Caki2 (cell line): ENCODE measurements at regions not wholly inside any gene's neighbourhood (a gene's known extent, or its start where the extent isn't known, plus 50 kb on each side); places are given as distances from the start of the nearest gene placed in this dataset.

ENCODE experiments used
- DNase-seq: peaks from one replicate; pipeline ENCODE4 v3.0.0-alpha.2; 2015; ENCODE audit warnings: low read depth
- in situ Hi-C: cut with HindIII; loops from 2 replicates; pipeline ENCODE4 v1.10.0; 2016; ENCODE audit warnings: low sequenced_read_pairs, low pct_unique_long_range_greater_than_20kb, mixed read lengths

DNA sequence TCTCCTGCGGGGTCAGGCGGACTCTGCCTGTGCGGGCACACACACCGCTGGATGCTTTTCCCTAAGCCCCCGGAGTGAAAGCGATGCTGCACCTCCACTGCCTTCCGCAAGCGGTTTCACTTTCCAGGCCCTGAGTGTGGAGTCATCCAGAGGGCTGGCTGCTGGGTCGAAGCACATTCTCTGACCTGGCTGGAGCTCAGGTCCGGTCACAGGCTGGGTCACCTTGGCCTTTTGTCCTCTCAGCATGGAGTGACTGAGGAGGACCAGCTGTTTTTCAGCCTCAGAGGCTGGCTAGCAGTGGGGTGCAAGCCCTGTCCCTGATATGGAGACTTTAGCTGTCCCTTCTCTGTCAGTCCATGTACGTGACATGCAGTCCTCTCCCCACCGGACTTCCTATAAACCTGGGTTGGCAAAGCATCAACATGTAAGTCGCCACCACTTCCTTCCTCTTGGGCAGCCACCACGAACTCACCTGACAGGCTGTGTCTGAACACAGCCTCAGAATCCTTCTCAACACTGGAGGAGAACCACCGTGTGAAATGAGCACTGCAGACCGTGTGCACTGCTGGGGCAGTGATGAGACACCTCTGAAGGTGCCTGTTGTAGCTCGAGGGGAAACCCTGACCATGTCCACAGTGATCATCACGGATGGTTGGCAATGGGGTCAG, 51.3 kb downstream of the GADD45G start:
- no peak for DNase-seq

DNA sequence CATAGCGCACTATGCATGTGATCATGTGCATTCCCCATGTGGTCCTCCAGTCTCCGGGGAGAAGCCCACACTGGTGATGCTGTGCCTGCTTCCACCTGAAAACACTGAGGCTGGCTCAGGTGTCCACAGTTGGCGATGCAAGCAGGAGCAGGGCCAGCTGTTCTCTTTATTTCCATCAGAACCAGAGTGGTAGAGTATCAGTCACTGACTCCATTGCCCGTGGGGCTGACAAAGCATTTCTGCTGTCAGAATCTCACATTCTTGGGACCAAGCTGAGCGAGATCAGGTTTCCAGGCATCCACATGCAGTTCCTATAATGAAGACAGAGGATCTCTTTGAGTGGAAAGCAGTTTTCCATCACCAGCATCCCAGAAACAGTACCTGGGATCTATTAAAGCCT, 52.5 kb downstream of the GADD45G start:
- no peak for DNase-seq
- in situ Hi-C loops, result no loop called here

More for the DNA sequence above, 51.3 kb downstream of the GADD45G start:
- in situ Hi-C loops, result no loop called here

DNA sequence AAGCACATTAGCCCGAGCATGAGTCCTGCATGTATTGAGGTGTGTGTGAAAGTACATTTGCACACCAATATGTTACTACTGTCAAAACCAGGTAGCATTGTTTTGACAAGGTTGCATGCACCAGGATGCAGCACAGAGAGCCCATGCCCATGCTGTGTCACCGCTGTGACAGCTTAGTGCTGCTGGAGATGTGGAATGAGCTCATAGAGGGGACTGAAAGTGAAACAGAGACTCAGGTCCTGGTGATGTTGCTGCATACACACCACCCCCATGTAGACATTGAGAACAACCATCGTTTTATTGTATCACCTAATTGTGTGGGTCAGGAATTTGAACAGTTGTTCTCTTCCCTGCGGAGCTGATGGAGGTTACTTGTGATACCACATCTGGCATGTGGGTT, 53.0 kb downstream of the GADD45G start:
- in situ Hi-C loops, result no loop called here

GRCh38 chr9:89658401-89658800, 53.6 kb downstream of the GADD45G start:
- no peak for DNase-seq
- in situ Hi-C loops, result no loop called here

More for the DNA sequence above, 53.0 kb downstream of the GADD45G start:
- no peak for DNase-seq

GRCh38 chr9:89658931-89659330, 54.1 kb downstream of the GADD45G start:
- in situ Hi-C loops, result no loop called here
- no peak for DNase-seq

DNA sequence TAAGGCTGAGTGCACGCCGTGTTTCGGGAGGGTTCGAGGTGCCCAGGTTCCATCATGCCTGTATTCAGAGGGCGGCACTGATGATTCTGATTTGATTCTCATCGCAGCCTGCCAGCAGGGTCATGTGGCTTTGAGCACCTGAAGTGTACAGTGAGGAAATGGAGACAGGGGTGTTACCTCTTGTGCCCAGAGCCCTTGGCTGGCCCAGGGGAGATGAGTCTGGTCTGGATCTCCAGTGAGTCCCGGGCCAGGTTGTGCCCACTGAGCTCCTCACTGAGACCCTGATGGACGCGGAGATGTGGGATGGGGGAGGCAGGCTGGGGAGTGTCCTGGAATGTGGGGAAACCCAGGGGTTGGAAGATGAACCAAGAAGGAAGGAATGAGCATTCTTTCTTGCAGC, 54.7 kb downstream of the GADD45G start:
- in situ Hi-C loops, result no loop called here
- DNase-seq, result no peak

DNA sequence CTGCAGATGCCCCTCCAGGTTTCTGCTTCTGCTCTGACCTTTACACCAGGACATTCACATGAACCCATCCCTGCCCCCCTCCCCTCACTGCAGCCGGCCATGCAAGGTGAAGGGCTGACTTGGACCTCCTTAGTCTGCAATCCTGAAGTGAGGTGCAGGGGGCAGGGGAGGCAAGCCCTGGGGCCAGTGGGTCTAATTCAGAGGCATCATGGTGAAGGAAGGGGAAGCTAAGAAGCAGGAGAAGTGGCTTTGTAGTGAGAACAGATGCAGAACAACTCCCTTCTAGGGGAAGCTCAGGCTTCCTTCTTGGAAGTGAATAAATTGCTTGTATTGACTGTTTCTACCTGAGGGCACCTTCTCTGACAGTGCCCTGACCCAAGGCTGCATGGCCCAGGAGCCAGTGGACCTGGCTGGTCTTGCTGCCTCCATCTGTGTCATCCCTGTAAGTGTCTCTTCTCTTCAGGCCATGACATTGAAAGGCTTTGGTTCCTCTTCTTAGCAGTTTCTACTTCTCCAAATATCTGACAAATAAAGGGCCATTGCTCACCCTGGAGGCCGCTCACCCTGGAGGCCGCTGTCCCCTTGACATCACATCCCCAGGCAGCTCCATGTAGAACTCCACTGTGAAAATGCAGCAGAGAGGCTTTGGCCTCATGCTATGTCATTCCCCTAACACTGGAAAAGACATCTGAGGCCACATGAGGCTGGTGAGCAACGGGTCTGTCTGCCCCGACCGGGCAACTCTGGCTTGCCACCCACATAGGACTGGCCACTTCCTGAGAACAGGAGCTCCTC, 55.3 kb downstream of the GADD45G start:
- in situ Hi-C loops, result no loop called here
- no peak for DNase-seq

GRCh38 chr9:89661391-89661949, 56.7 kb downstream of the GADD45G start:
- in situ Hi-C loops, result no loop called here
- no peak for DNase-seq

DNA sequence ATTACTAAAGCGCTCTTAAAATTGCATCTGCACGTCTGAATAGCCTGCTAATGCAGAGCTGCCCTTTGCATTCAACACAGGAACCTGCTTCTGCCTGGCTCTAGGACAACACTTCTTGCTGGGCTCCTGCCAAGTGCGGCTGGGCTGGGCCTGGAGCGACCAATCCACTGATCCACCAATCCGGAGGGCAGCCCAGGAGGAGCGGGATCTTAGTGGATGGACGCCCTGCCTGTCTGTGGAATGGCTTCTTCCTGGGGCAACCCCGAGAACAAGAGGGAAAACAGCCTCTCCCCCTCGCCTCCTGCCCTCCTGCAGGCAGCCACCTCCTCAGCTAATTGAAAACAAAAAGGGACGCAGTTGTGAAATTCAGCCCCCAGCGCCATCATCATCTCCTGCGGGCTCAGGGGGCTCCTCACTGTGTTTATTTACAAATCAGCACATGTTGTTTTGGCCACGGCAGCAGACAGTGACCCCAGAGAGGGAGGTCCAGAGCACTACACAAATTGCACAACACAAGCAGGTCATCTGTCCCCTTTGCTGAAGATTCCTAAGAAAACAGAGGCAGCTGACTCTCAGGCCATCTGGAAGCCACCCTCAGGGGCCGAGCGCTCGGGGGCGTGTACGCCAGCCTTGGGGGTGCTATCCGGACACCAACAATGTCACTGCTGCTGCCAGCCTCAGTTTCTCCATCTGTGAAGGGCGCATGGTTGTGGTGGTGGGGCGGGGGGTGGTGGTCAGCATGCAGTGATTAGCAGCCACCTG, 57.3 kb downstream of the GADD45G start:
- DNase-seq, result peak; percentile 93
- in situ Hi-C loops, result no loop called here

- no peak for DNase-seq
- in situ Hi-C loops, result no loop called here
Observed at GRCh38 chr9:89662718-89663613, 58.2 kb downstream of the GADD45G start.

- in situ Hi-C loops, result no loop called here
- no peak for DNase-seq
Observed at GRCh38 chr9:89663614-89663970, 58.8 kb downstream of the GADD45G start.

DNA sequence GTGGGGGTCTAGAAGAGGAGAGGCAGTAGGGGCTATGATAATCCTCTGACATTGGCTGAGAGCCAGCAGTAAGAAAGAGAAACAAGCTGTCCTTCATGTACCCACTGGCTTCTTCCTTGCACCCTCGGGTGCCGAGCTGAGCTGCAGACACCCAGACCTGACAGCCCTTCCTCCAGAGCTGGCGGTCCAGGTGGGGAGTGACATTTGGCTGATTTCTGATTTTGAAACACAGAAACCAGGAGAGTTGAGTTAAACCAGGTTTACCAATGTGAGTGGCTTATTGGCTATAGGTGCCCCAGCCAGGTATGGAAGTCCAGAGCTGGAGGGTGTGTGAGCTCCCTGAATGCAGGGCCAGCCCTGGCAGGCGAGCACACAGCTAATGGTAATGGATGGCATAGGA, 59.2 kb downstream of the GADD45G start:
- in situ Hi-C loops, result no loop called here
- no peak for DNase-seq

DNA sequence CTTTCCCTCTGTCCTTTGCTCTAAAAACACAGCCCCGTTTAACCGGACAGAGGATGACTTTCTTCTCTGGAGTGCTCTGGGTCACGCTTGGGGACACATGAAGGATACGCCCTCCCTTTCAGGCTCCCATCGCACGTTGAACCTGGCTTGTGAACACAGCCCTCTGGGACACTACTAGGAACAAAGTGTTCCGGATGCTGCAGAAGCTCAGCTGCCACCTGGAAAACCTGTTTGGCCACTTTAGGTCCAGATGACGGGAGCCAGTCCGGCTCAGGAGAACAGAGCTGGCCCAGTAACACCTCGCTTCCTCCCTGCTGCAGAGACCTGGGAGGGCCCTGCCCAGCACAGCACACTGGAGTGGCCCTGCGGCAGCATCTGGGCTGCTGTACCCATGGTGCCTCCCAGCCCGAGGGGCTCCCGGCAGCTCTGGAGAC, 60.1 kb downstream of the GADD45G start:
- in situ Hi-C loops, result no loop called here
- DNase-seq, result peak; percentile 17

DNA sequence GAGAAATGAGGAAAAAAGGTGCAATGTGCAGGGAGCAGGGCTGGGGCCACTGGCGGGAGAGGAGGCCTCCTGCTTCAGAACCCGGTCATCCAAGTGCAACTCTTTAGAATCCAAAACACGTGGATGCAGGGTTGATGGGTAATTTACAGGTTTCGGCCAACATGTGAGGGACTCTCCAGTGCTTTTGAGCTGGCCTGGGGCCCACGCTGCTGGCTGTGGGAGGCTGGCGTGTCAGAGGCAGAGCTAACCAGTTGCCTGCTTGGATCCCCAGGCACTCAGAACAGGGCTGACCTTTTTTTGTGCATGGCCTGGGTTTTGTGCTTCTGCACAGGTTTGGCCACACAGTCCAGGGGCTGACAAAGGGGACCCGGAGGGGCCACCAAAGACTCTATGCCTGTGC, 61.6 kb downstream of the GADD45G start:
- in situ Hi-C loops, result no loop called here

GRCh38 chr9:89666950-89667349, 62.1 kb downstream of the GADD45G start:
- in situ Hi-C loops, result no loop called here
- no peak for DNase-seq

More for the DNA sequence above, 61.6 kb downstream of the GADD45G start:
- DNase-seq, result no peak

DNA sequence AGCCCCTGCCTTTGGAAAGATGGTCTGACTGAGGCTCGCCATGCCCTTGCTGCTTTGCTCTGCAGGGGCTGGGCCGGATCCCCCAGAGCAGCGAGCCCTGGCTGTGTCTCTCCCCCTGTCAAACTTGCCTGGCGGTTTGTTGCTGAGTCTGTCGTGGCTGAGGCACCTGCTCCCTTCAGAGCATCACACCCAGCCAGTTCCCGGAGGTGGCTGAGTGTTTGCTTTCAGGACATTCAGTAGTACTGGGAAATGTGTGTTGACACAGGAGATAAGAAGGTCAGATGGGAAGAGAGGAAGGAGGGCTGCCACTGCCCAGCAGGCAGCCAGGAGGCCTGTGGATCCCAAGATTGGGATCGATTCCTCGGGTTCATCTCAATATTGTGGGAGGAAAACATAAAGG, 62.9 kb downstream of the GADD45G start:
- in situ Hi-C loops, result no loop called here
- no peak for DNase-seq

DNA sequence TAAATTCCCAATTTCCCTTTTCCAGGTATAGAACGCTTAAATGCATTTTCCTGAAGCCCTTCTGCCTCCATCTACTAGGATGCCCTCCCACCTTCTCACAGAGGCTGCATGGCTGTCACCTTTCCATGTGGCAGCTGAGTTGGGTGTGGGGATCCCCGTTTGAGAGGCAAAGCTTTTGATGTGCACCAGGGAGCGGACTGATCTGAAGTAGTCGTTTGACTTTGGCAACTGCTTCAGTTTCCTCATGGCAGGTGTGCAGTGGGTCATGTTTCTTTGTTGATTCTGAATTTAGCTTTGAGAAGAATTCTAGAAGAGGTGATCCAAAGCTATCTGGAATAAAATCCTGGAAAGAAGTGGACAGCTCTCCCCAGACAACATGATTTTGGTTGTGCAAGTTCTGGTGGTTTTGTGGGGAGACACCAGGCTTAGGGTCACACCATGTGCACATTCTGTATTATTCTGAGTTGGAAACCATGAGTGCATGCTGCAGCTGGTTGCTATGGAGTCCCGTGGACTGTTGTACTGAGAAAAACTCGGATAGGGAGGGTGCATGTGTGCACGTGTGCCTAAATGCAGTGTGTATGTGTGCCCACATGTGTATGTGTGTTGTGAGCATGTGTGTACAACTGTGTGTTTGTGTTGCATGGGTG, 63.5 kb downstream of the GADD45G start:
- DNase-seq, result no peak
- in situ Hi-C loops, result no loop called here

DNA sequence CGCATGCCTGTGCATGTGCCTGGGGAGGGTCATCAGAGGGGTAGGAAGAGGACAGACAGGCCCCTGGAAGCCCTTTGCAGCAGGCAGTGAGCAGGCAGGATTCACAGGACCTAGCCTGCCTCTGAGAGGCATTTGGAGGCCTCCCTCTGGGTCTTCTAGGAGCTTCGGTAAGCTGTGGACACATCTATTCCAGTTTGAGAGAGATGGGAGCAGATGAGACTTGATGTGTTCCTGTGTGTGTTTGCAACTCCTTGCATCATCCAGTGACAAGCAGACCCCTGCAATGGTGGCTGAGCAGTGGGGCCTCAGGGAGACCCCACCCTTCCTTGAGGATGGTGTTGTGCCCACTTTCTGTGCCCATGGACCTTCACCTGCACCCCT, 64.0 kb downstream of the GADD45G start:
- DNase-seq, result peak; percentile 8
- in situ Hi-C loops, result no loop called here
